ENCODE measurements at regions not wholly inside any gene's neighbourhood (a gene's known extent, or its start where the extent isn't known, plus 50 kb on each side); places are given as distances from the start of the nearest gene placed in this dataset.
A peak's percentile ranks its signal among the peaks of the same experiment; 100 is the strongest.

DNA sequence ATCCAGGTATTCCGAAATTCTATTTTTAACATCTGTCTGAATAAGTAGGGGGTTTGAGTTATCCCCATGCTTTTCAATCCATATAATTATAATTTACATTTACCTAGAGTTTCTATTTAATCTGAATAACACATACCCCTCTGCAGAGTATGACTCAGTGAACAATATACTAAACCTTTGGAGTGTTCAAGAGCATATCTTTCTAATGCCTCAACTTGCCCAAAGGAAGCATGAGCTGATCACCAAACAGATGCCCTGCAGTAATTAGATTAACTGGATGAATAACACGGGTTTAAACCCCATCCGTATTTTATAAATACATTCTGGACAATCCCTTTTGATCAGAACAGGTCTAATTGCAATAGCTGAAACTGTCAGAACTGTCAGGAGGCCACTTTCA is 897.1 kb downstream of the TFAP2A start:
- Histone ChIP-seq H2BK120ac (ENCODE audit: insufficient read depth, low read length, poor library complexity) (no peak overlapping the region), H3K9me3 (ENCODE audit: insufficient read depth, low read depth, low read length) (no peaks in the 10 kb centered on the region), H2AK5ac (ENCODE audit: low read length) (no peak overlapping the region), H3K27ac (ENCODE audit: low read depth, low read length) (no peak overlapping the region), H4K91ac (ENCODE audit: low read depth, low read length) (no peak overlapping the region), H3K4me1 (ENCODE audit: control insufficient read depth in 1 of 2, insufficient read depth in 2 of 2, low read length in 2 of 2) (peaks cover 8 to 10% of the 10 kb centered on the region in 2 experiments), H2AFZ (ENCODE audit: insufficient read depth, low read length, poor library complexity) (no peak overlapping the region), H3K18ac (ENCODE audit: low read length) (no peak overlapping the region), H3K14ac (ENCODE audit: low read length) (no peak overlapping the region), H3K27me3 (ENCODE audit: insufficient read depth, low read length) (no peaks in the 10 kb centered on the region), H3K4me2 (ENCODE audit: low read length) (no peak overlapping the region), H3K36me3 (ENCODE audit: control insufficient read depth in 1 of 2, insufficient read depth in 2 of 2, low read length in 2 of 2) (no peaks in the 10 kb centered on the region), H3K4ac (ENCODE audit: low read depth, low read length) (no peak overlapping the region), H3K4me3 (ENCODE audit: low read depth, low read length) (no peak overlapping the region), H3K79me1 (ENCODE audit: low read length) (peaks cover 7% of the 10 kb centered on the region), H2BK12ac (ENCODE audit: low read length) (no peak overlapping the region), H4K12ac (ENCODE audit: low read depth, low read length) (no peak overlapping the region), H3K79me2 (ENCODE audit: control insufficient read depth, insufficient read depth, low read length, poor library complexity) (no peaks in the 10 kb centered on the region), H4K8ac (ENCODE audit: low read depth, low read length) (no peak overlapping the region), H3K9ac (ENCODE audit: low read length) (no peak overlapping the region), H2BK5ac (ENCODE audit: low read depth, low read length, poor library complexity) (no peak overlapping the region), H3K23ac (ENCODE audit: low read length) (no peak overlapping the region)
- no CpG with 5 or more reads among the region's 3 CpGs for WGBS (ENCODE audit: extremely low coverage, insufficient coverage, insufficient read length)
- DNase-seq, result no peak

DNA sequence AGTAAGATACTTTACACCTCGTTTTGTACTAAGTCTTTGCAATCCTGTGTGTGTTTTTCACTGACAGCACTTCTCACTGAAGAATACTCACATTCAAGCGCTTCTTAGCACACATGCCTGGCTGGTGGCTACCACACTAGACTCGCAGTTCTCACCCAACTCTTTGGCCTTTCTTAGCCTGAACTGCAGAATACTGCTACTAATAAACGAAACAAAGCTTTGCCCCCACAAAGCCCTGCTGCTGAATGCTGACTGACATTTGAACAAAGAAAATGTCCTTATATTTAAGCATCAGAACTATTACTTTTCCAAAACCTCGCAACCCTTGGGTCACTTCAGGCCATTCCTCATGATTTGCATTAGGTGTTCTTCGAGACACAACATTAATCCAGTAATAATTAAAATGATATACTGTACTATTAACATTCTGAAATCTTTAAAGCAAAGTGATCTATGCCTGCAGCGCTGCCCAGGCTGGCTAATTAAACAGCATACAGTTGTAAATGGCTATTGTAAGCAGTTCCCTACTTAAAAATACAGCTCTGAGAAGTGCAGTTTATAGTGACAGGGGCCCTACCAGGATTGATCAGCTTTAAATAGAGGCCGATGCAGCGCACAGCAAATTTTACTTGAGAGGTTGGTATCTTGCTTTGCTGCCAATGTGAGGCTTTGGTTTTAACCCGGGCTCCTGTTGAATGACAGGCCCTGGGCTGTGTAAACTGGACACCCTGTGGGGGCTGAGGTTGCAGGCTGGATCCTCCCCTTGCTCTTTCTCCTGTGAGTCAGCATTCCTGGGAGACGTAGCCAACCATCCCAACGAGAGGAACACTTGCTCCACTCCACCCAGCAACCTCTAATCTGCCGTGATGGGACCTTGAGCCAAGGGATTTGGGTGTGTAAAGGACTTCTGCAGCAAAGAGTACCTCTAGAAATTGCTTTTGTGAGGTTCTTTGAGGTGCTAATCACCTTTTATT is 899.0 kb downstream of the TFAP2A start:
- peaks cover 2% of the 10 kb centered on the region for H3K79me1 ChIP-seq (ENCODE audit: low read length)

DNA sequence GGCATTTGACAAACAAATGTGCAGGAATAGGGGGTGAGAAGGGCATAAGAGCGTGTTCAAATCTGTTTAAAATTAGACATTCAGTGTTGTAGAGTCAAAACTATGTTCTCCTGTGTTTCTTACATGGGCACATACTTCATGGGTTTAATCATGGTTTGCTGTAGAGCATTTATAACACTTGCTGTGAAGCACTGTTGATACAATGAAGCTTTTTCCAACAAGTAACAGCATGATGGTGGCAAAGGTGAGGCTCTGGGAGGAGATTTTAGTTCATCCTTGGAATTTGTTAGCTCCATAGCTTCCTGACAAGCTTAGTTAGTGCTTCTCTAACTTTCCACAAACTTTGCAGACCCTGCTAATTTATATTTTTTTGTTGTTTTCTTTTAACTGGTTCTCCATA is 900.7 kb downstream of the TFAP2A start:
- no CpG with 5 or more reads among the region's 1 CpG for WGBS (ENCODE audit: extremely low coverage, insufficient coverage, insufficient read length)
- Histone ChIP-seq H3K27ac (ENCODE audit: low read depth, low read length) (no peak overlapping the region), H3K36me3 (ENCODE audit: control insufficient read depth in 1 of 2, insufficient read depth in 2 of 2, low read length in 2 of 2) (no peaks in the 10 kb centered on the region), H3K79me2 (ENCODE audit: control insufficient read depth, insufficient read depth, low read length, poor library complexity) (no peaks in the 10 kb centered on the region), H3K79me1 (ENCODE audit: low read length) (no peaks in the 10 kb centered on the region), H3K14ac (ENCODE audit: low read length) (no peak overlapping the region), H3K4ac (ENCODE audit: low read depth, low read length) (no peak overlapping the region), H3K4me2 (ENCODE audit: low read length) (no peak overlapping the region), H3K23ac (ENCODE audit: low read length) (no peak overlapping the region), H3K4me3 (ENCODE audit: low read depth, low read length) (no peak overlapping the region), H3K9ac (ENCODE audit: low read length) (no peak overlapping the region), H3K27me3 (ENCODE audit: insufficient read depth, low read length) (no peaks in the 10 kb centered on the region), H2AK5ac (ENCODE audit: low read length) (no peak overlapping the region), H3K9me3 (ENCODE audit: insufficient read depth, low read depth, low read length) (no peaks in the 10 kb centered on the region), H3K18ac (ENCODE audit: low read length) (no peak overlapping the region), H2BK5ac (ENCODE audit: low read depth, low read length, poor library complexity) (no peak overlapping the region), H4K12ac (ENCODE audit: low read depth, low read length) (no peak overlapping the region), H2BK12ac (ENCODE audit: low read length) (no peak overlapping the region), H4K91ac (ENCODE audit: low read depth, low read length) (no peak overlapping the region), H2BK120ac (ENCODE audit: insufficient read depth, low read length, poor library complexity) (no peak overlapping the region), H4K8ac (ENCODE audit: low read depth, low read length) (no peak overlapping the region), H2AFZ (ENCODE audit: insufficient read depth, low read length, poor library complexity) (no peak overlapping the region), H3K4me1 (ENCODE audit: control insufficient read depth in 1 of 2, insufficient read depth in 2 of 2, low read length in 2 of 2) (peaks cover 4 to 5% of the 10 kb centered on the region in 2 experiments)
- peak in 1 of 2 donors; percentile 20 for DNase-seq

More for the DNA sequence above, 899.0 kb downstream of the TFAP2A start:
- Histone ChIP-seq H3K9me3 (ENCODE audit: insufficient read depth, low read depth, low read length) (no peaks in the 10 kb centered on the region), H2BK120ac (ENCODE audit: insufficient read depth, low read length, poor library complexity) (peak overlapping the region; percentile 46), H3K4me1 (ENCODE audit: control insufficient read depth in 1 of 2, insufficient read depth in 2 of 2, low read length in 2 of 2) (peaks cover 4 to 5% of the 10 kb centered on the region in 2 experiments), H3K23ac (ENCODE audit: low read length) (no peak overlapping the region), H3K27me3 (ENCODE audit: insufficient read depth, low read length) (no peaks in the 10 kb centered on the region), H2AFZ (ENCODE audit: insufficient read depth, low read length, poor library complexity) (no peak overlapping the region), H4K12ac (ENCODE audit: low read depth, low read length) (no peak overlapping the region), H3K9ac (ENCODE audit: low read length) (no peak overlapping the region), H3K4ac (ENCODE audit: low read depth, low read length) (no peak overlapping the region), H3K18ac (ENCODE audit: low read length) (no peak overlapping the region), H3K27ac (ENCODE audit: low read depth, low read length) (no peak overlapping the region), H3K79me2 (ENCODE audit: control insufficient read depth, insufficient read depth, low read length, poor library complexity) (no peaks in the 10 kb centered on the region), H4K91ac (ENCODE audit: low read depth, low read length) (no peak overlapping the region), H4K8ac (ENCODE audit: low read depth, low read length) (no peak overlapping the region), H2BK5ac (ENCODE audit: low read depth, low read length, poor library complexity) (peak overlapping the region; percentile 53), H2BK12ac (ENCODE audit: low read length) (peak overlapping the region; percentile 66), H3K4me2 (ENCODE audit: low read length) (no peak overlapping the region), H3K4me3 (ENCODE audit: low read depth, low read length) (no peak overlapping the region), H2AK5ac (ENCODE audit: low read length) (no peak overlapping the region), H3K14ac (ENCODE audit: low read length) (no peak overlapping the region), H3K36me3 (ENCODE audit: control insufficient read depth in 1 of 2, insufficient read depth in 2 of 2, low read length in 2 of 2) (no peaks in the 10 kb centered on the region)
- no CpG with 5 or more reads among the region's 13 CpGs for WGBS (ENCODE audit: extremely low coverage, insufficient coverage, insufficient read length)
- DNase-seq, result peak; percentile 32 to 42

DNA sequence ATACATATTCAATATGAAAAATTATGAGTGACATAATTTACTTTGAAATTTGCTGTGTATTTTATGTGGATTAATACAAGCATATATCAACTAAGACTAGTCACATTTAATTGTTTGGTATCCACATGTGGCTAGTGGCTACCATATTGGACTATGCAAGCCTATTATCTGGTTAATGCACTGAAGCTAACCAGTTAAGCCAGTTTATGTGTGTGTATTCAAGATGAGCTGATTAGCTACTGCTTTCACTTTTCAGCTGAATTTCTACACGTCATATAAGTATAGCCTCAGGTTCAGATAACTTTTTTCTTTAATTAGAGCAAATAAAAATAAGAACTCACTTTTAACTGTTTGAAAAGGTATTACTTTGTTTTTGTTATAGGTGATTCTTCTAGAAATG is 903.7 kb downstream of the TFAP2A start:
- Histone ChIP-seq H3K23ac (ENCODE audit: low read length) (no peak overlapping the region), H3K9ac (ENCODE audit: low read length) (no peak overlapping the region), H3K27me3 (ENCODE audit: insufficient read depth, low read length) (no peaks in the 10 kb centered on the region), H3K79me2 (ENCODE audit: control insufficient read depth, insufficient read depth, low read length, poor library complexity) (no peaks in the 10 kb centered on the region), H4K91ac (ENCODE audit: low read depth, low read length) (no peak overlapping the region), H2BK5ac (ENCODE audit: low read depth, low read length, poor library complexity) (no peak overlapping the region), H2BK120ac (ENCODE audit: insufficient read depth, low read length, poor library complexity) (no peak overlapping the region), H4K8ac (ENCODE audit: low read depth, low read length) (no peak overlapping the region), H3K14ac (ENCODE audit: low read length) (no peak overlapping the region), H4K12ac (ENCODE audit: low read depth, low read length) (no peak overlapping the region), H3K9me3 (ENCODE audit: insufficient read depth, low read depth, low read length) (no peaks in the 10 kb centered on the region), H3K4me2 (ENCODE audit: low read length) (no peak overlapping the region), H3K27ac (ENCODE audit: low read depth, low read length) (no peak overlapping the region), H2BK12ac (ENCODE audit: low read length) (no peak overlapping the region), H3K36me3 (ENCODE audit: control insufficient read depth in 1 of 2, insufficient read depth in 2 of 2, low read length in 2 of 2) (no peaks in the 10 kb centered on the region), H2AFZ (ENCODE audit: insufficient read depth, low read length, poor library complexity) (no peak overlapping the region), H3K4me1 (ENCODE audit: control insufficient read depth in 1 of 2, insufficient read depth in 2 of 2, low read length in 2 of 2) (peaks cover 2 to 3% of the 10 kb centered on the region in 2 experiments), H3K4me3 (ENCODE audit: low read depth, low read length) (no peak overlapping the region), H3K4ac (ENCODE audit: low read depth, low read length) (no peak overlapping the region), H3K79me1 (ENCODE audit: low read length) (no peaks in the 10 kb centered on the region), H3K18ac (ENCODE audit: low read length) (no peak overlapping the region), H2AK5ac (ENCODE audit: low read length) (no peak overlapping the region)
- WGBS (ENCODE audit: extremely low coverage, insufficient coverage, insufficient read length), result no CpG with 5 or more reads among the region's 1 CpG
- peak; percentile 27 to 79 for DNase-seq
